ENCODE measurements at regions not wholly inside any gene's neighbourhood (a gene's known extent, or its start where the extent isn't known, plus 50 kb on each side); places are given as distances from the start of the nearest gene placed in this dataset.

DNA sequence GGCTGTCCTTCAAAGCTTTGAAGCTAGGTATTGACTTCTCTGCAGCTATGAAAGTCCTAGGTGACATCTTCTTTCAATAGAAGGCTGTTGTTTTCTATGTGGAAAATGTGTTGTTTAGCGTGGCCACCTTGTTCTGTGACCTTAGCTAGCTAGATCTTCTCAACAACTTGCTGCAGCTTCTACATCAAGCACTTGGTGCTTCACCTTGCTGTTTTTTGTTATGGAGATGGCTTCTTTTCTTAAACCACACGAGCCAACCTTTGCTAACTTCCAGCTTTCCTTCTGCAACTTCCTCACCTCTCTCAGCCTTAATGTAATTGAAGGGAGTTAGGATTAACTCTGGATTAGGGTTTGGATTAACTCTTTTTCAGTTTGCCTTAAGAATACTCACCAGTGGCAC lies 128.6 kb upstream of the MMS22L start:
- no peaks in the 10 kb centered on the region for H3K27me3 ChIP-seq (replicated peaks in 1 of 2; ENCODE audit: control insufficient read depth in 2 of 2, insufficient read depth in 2 of 2, low read length in 1 of 2)
- TF ChIP-seq CREM (IDR thresholded peaks at IDR 0.05; ENCODE audit: low read depth) (no peak), POLR2AphosphoS2 (IDR thresholded peaks at IDR 0.05; ENCODE audit: low read depth, low read length) (no peak), NFYA (IDR thresholded peaks at IDR 0.05; ENCODE audit: borderline replicate concordance, low read depth, low read length) (no peak), CHD4 (IDR thresholded peaks at IDR 0.05) (no peak), RBBP5 (conservative IDR thresholded peaks at IDR 0.05) (no peak)
- CTCF ChIA-PET, result interaction anchor here (0.6 kb wide), 2 partner anchors 28 to 340 kb away, joined by 3 read pairs; no protein-coding TSS in a partner anchor

DNA sequence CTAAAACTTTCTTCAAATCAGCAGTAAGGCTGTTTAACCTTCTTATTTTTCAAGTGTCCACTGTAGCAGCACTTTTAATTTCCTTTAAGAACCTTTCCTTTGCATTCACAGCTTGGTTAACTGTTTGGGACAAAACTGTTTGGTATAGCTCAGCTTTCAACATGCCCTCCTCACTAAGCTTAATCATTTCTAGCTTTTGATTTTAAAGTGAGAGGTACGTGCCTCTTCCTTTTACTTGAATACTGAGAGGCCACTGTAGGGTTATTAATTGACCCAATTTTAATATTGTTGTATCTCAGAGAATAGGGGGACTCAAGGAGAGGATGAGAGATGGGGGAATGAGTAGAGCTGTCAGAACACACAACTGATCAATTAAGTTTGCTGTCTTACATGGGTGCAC lies 129.5 kb upstream of the MMS22L start:
- ATAC-seq (no peak), DNase-seq (ENCODE audit: low read depth, low spot score) (no peak), FAIRE-seq (no peak)
- ChIA-PET CTCF (interaction anchor here (0.5 to 0.6 kb wide), 2 partner anchors 27 to 616 kb away, joined by 3 to 4 read pairs; no protein-coding TSS in a partner anchor), POLR2A (no interaction called here), SMC1A (ENCODE audit: uncharacterized antibody, unreplicated experiment) (no interaction called here), RAD21 (ENCODE audit: unreplicated experiment) (interaction anchor here (1.2 kb wide), 1 partner anchor 22 kb away, joined by 3 read pairs; no protein-coding TSS in a partner anchor)
- no peak overlapping the region for H3K4me3 ChIP-seq
- H3K79me2 ChIP-seq (ENCODE audit: control insufficient read depth, insufficient read depth, low read length), result no peaks in the 10 kb centered on the region
- H4K20me1 ChIP-seq (ENCODE audit: control insufficient read depth, insufficient read depth), result no peaks in the 10 kb centered on the region
- no peak overlapping the region for H3K9ac ChIP-seq (ENCODE audit: control insufficient read depth, insufficient read depth, low read length)
- H3K4me1 ChIP-seq (ENCODE audit: control insufficient read depth, insufficient read depth, low read length), result no peaks in the 10 kb centered on the region
- no peak overlapping the region for H3K4me2 ChIP-seq (ENCODE audit: control insufficient read depth, insufficient read depth)
- H3K9me3 ChIP-seq (replicated peaks; ENCODE audit: control insufficient read depth, insufficient read depth, low read length), result no peaks in the 10 kb centered on the region
- H3K36me3 ChIP-seq (ENCODE audit: control insufficient read depth in 2 of 2, insufficient read depth in 2 of 2, low read length in 1 of 2), result no peaks in the 10 kb centered on the region
- H3K27me3 ChIP-seq (replicated peaks in 1 of 2; ENCODE audit: control insufficient read depth in 2 of 2, insufficient read depth in 2 of 2, low read length in 1 of 2), result no peaks in the 10 kb centered on the region
- H3K27ac ChIP-seq (ENCODE audit: control insufficient read depth, insufficient read depth), result no peak overlapping the region
- intact Hi-C loops (cut with micrococcal nuclease; ENCODE audit: unreplicated experiment), result no loop called here
- WGBS (ENCODE audit: insufficient coverage, insufficient replicate concordance, low lambda C conversion rate, missing lambda C conversion rate), result 0% methylated on average over 1 of the region's 1 CpG
- BruUV-seq (replicated peaks), result no TSS peak
- in situ Hi-C loops (cut with MboI), result no loop called here
- no peak overlapping the region for H2AFZ ChIP-seq (ENCODE audit: control insufficient read depth, low read depth, low read length)
- TF ChIP-seq STAT3 (IDR thresholded peaks at IDR 0.05; ENCODE audit: low read depth, low read length) (no peak), ZBTB4 (CRISPR knock-in tag; IDR thresholded peaks at IDR 0.05) (no peak), TCF12 (IDR thresholded peaks at IDR 0.05; ENCODE audit: low read depth, low read length) (no peak), ZNF274 (IDR thresholded peaks at IDR 0.05; ENCODE audit: insufficient read depth, insufficient read length) (no peak), MYB (IDR thresholded peaks at IDR 0.05; ENCODE audit: borderline replicate concordance, low read depth, low read length) (no peak), CHD4 (IDR thresholded peaks at IDR 0.05) (no peak), GATAD2B (conservative IDR thresholded peaks at IDR 0.05; ENCODE audit: low read depth) (no peak), FOXK2 (IDR thresholded peaks at IDR 0.05) (no peak)
- TF ChIP-seq, protein P1, sequence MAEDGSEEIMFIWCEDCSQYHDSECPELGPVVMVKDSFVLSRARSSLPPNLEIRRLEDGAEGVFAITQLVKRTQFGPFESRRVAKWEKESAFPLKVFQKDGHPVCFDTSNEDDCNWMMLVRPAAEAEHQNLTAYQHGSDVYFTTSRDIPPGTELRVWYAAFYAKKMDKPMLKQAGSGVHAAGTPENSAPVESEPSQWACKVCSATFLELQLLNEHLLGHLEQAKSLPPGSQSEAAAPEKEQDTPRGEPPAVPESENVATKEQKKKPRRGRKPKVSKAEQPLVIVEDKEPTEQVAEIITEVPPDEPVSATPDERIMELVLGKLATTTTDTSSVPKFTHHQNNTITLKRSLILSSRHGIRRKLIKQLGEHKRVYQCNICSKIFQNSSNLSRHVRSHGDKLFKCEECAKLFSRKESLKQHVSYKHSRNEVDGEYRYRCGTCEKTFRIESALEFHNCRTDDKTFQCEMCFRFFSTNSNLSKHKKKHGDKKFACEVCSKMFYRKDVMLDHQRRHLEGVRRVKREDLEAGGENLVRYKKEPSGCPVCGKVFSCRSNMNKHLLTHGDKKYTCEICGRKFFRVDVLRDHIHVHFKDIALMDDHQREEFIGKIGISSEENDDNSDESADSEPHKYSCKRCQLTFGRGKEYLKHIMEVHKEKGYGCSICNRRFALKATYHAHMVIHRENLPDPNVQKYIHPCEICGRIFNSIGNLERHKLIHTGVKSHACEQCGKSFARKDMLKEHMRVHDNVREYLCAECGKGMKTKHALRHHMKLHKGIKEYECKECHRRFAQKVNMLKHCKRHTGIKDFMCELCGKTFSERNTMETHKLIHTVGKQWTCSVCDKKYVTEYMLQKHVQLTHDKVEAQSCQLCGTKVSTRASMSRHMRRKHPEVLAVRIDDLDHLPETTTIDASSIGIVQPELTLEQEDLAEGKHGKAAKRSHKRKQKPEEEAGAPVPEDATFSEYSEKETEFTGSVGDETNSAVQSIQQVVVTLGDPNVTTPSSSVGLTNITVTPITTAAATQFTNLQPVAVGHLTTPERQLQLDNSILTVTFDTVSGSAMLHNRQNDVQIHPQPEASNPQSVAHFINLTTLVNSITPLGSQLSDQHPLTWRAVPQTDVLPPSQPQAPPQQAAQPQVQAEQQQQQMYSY (CRISPR knock-in tag; IDR thresholded peaks at IDR 0.05), result no peak

More for the DNA sequence above, 128.6 kb upstream of the MMS22L start:
- DNase-seq (ENCODE audit: low read depth, low spot score) (no peak), FAIRE-seq (no peak), ATAC-seq (no peak)
- RAD21 ChIA-PET (ENCODE audit: unreplicated experiment), result interaction anchor here (0.6 kb wide), 1 partner anchor 315 kb away, joined by 4 read pairs; no protein-coding TSS in a partner anchor
- BruUV-seq (replicated peaks), result no TSS peak
- no peaks in the 10 kb centered on the region for H4K20me1 ChIP-seq (ENCODE audit: control insufficient read depth, insufficient read depth)
- no peaks in the 10 kb centered on the region for H3K4me1 ChIP-seq (ENCODE audit: control insufficient read depth, insufficient read depth, low read length)
- no peaks in the 10 kb centered on the region for H3K9me3 ChIP-seq (replicated peaks; ENCODE audit: control insufficient read depth, insufficient read depth, low read length)
- 0% methylated on average over 2 of the region's 2 CpGs for WGBS (ENCODE audit: insufficient coverage, insufficient replicate concordance, low lambda C conversion rate, missing lambda C conversion rate)
- H3K36me3 ChIP-seq (ENCODE audit: control insufficient read depth in 2 of 2, insufficient read depth in 2 of 2, low read length in 1 of 2), result no peaks in the 10 kb centered on the region
- intact Hi-C loops (cut with micrococcal nuclease; ENCODE audit: unreplicated experiment), result no loop called here
- H3K4me3 ChIP-seq, result no peak overlapping the region
- SMC1A ChIA-PET (ENCODE audit: uncharacterized antibody, unreplicated experiment), result no interaction called here
- no peak overlapping the region for H3K4me2 ChIP-seq (ENCODE audit: control insufficient read depth, insufficient read depth)
- in situ Hi-C loops (cut with MboI), result no loop called here
- no peaks in the 10 kb centered on the region for H3K79me2 ChIP-seq (ENCODE audit: control insufficient read depth, insufficient read depth, low read length)
- H2AFZ ChIP-seq (ENCODE audit: control insufficient read depth, low read depth, low read length), result no peak overlapping the region
- POLR2A ChIA-PET, result no interaction called here
- no peak overlapping the region for H3K27ac ChIP-seq (ENCODE audit: control insufficient read depth, insufficient read depth)
- H3K9ac ChIP-seq (ENCODE audit: control insufficient read depth, insufficient read depth, low read length), result no peak overlapping the region

Data from GM12878 (cell line).